Activated CD4-positive, alpha-beta T cell treated with anti-CD3 and anti-CD28 coated beads, Interleukin-2, amount 50 U/mL, for 16 hours (primary cell): ENCODE measurements at regions not wholly inside any gene's neighbourhood (a gene's known extent, or its start where the extent isn't known, plus 50 kb on each side); places are given as distances from the start of the nearest gene placed in this dataset.

Experiments used
- DNase-seq: peaks from one replicate; pipeline ENCODE4 v3.0.0-alpha.2; 2020

DNA sequence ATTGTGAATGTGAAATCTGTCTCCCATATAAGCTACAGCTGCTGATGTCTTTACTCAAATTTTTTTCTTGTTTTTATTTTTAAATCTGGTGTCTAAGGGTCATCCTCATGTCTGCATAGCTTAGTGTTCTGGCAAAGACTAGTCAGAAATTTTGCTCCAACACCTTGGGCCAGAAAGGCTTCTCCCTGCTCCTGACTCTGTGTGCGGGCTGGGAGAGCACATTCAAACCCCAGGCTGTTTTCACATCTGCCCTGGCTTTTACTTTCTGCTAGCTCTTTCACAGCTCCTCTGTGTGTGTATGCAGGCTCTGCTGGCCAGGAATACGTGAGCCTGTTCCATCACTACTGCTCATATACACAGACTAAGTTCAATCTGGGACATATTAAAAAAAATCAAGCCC, 102.9 kb upstream of the RIOK3 start:
- no peak for DNase-seq

DNA sequence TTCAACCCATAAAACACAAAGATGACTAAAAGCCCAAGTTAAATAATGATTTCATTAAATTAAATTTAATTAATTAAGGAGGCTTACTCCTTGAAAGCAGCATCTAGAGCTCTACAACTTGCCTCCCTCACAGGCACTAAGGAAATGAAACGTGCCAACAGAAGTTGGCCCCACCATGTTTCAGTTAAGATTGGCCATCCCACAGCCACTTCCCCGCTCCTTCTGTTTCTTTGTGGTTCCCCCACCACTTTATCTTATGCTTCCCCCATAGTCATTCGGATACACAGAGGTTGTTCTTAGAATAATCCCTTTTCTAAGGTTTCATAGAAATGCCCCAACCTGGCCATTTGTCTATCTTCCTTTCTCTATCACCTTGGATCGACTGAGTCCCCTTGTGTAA, 101.6 kb upstream of the RIOK3 start:
- no peak for DNase-seq

DNA sequence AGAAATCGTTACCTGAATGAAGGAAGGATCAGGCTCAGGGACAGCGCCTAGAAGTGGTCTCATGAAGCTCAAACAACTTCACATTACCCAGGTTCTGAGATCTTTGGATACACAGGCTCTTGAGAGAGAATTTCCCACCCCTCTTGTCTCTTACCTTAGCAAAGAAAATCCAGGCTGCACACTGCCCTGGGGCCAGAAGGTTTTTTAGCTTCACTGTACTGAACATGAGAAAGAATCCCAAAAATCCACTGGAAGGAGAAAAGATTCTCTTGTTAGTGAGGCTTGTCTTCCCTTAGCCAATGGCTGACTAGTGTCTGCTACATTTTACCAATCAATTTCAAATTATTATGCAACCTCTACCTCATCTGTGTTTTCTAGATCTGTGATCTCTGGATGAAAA, 101.0 kb upstream of the RIOK3 start:
- DNase-seq: no peak

DNA sequence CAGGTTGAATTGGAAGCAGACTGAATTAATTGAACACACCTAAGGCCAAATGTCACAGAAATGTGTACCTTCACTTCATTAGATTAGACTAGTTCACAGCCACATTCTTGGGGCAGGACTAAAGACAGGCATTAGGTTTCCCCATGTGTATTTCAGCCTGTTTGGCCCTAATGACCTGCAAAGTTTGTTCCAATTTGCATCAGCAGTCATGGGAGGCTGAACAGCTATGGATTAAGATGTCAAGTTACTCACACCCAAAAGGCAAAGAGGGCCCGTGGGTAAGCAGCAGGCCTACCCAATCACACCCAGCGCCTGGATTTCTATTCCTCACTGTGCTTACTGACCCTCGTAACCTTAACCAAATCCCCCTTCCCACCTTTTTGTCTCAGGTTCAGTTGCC, 99.6 kb upstream of the RIOK3 start:
- DNase-seq: no peak

DNA sequence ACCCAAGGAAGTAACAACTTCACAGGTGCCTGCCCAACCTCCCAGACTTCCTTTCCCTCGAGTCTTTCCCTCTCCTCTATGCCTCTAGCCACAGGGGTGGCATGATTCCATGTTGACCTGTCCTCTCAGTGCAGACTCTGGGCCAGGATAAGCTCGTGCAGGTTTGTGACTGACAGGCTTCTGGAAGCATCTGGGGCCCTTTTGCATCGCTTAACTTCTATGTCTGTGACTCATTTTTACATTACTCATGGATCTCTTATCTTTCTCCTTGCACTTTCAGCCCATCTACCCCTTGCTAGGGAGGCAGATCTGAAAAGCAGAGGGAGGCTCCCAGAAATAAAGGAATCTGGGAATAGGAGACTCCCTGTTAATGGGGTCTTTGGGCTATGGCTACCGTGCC, 98.5 kb upstream of the RIOK3 start:
- no peak for DNase-seq

DNA sequence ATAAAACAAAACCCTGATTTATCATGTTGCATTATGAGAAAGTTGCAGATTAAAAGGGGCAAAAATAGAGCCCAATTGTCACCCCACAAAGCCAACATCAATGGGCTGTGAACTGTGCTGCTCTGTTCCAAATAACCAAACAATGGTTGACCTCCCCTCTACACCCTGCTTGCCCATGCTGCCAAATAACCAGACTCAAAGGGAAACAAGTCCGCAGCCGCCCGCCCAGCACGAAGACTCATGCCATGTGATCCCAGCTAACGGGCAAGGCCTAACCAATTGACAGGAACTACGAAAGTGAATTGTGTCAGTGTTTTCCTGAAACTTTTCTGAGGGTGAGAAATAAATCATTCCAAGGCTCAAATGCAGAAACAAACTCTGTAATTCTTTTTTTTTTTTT, 97.9 kb upstream of the RIOK3 start:
- no peak for DNase-seq

DNA sequence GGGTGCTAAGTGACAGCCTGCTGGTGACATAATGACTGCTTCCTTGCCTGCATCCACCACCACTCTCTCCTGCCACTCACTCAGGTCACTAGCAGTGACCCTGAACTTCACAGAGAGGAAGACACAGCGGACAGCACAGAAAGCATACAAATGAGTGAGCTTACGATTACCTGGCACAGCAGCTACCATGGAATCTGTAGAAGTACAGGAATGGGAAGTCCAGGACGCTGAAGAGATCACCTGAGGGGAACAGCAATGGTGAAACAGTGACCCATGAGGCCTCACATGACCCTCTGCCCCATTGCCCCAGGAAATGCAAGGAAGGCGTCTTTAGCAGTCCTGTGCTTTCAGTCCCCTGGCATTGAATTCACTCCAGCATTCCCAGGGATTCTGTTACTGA, 96.7 kb upstream of the RIOK3 start:
- DNase-seq: no peak

DNA sequence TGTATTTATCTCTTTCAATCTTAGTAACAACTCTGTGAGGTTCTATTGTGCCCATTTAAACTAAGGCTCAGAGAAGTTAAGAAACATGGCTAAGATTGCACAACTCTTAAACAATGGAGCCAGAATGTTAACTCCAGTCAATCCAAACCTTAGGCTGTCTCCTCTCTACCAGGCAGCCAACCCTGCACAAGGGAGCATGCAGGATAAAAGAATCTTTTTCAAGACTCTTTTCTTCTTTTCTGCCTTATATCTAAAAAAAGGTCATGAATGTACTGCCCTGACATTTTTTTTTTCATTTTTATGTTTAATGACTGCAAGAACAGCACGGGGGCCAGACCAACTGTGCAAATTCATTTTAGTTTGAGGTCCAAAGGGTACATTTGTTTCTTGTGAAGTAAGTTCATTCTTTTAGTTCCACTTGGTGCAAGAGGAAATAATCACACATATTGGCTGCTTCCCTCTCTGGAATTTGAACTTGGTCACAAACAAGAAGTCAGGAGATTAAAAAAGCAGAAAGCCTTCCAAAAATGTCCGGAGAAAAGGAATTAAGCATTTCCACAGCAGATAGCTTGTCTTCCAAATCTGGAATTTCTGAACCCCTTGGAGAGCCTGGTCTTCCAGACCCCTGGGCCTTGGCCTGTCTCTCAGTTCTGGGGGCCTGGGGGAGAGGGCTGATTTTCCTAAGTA, 96.0 kb upstream of the RIOK3 start:
- no peak for DNase-seq

DNA sequence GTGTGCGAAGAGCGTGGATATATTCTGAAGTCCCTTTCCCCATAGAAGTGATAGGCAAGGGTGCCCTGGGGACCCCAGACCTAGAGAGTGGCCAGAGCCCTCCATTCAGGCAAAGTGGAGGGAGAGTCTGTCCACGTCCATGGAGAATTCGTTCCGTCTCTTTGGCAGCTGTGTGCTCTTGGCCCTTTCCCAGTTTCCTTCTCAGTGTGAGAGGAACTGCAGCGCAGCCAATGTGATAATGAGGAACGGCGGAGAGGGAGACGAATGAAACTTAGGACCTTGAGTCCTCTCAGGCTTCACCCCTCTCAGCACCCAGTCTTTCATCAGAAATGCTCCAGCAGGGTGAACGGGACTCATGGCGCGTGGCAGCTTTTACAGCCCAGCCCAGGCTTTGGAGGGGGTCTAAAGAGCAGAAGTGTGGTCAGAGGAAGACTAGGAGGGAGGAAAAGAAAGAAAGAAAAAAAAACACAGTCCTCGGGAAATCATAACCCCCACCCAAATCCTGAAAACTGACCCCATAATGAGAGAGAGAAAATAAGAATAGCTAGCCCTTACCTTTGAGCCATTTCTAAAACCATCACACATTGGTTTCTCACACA, 95.0 kb upstream of the RIOK3 start:
- no peak for DNase-seq

DNA sequence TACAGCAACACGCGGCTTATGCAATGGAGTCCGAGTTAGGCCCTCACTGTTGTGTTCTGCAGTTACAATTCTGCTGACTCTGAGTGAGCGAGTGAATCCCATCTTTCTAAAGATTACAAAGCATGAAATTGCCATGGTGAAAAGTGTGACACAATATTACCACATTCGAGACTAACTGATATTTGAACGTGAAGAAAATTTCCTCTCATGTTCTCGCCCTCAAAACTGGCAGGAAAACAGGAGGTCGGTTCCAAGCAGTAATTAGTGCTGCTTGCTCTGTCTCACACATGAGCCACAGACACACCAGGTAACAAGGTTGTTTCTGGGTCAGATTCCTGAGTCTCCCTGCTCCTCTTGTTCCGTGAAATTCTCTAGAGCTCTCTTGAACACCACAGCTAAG, 93.7 kb upstream of the RIOK3 start:
- no peak for DNase-seq

DNA sequence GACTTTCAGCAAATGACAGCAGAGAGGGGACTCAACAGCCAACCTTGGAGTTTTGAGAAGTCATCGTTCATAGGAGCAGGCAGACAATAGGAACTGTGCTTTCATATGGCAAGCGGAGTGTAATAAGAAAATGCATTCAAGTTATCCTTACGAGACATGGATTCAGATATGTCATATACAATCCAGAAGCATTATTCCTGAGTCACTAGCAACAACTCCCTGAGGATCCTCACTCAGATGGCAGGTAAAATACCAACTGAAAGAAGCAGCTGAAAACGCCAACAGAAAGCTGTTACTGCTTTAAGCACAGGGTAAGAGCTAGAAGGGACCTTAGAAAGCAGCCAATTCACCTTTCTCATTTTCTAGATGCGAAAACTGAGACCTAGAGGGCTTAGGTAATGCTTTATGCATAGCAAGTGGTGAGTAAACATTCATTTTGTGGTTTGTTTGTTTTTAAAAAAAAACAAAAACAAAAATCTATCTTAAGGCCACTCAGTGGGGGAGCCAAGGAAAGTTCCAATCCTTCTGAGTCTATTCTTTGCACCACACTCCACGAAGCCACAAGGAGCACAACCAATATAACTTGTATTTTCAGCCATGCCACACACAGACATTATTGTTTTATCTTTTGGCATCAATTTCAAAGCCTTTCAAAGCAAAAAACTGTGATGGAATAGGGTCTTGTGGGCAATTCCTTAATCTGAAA, 89.1 kb upstream of the RIOK3 start:
- DNase-seq: no peak

DNA sequence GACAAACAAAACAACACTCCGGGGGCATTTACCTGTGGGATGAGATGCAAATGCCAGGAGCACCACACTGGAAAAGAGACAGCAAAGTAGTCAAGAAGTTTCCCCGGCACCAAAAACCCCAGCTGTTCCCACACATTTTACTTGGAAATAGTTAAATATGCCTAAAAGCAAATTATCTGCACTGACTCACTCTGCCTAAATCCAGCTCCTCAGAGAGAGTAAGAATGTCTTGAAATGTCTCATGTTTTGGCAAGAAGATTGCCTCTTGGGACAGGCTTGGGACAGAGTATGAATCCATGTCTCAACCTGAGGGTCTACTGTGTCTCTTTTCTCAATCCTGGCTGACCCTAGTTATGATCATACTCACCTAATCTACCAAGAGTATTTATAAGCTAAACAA, 87.5 kb upstream of the RIOK3 start:
- DNase-seq: no peak

DNA sequence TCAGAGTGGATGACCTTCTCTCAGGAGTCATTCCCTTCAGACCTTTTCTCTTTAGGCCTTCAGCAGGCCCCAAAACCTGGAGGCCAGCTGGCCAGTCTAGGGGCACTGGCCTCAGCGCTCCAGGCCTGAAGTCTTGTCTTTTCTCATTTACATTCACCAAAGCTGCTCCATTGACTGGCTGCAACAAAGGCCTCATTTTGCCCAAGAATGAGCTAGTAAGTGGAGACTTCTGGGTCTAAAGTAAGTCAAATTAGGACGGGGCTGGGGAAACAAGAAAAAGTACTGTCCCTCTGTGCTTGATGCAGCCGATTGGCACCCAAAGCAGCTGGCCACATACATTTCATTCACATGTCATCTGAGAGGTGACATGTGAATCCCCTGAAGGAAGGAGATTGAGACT, 83.8 kb upstream of the RIOK3 start:
- no peak for DNase-seq

DNA sequence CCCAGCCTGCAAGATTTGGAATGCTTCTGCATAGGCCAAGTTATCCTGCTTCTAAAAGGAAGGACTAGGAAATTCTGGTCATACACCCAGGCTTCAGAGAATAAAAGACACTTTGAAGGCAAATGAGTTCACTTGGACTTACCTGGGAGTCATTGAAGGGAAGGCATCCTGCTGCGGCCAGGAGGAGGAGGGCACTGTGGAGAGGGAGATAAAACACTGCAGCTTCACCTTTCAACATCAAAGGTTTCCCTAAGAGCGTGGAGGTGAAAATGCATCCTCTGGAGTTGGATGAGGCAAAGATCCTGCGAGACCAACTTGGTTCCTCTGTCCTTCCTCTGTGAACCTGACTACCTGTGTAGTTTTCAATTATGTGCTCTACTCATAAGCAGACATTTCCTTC, 79.5 kb upstream of the RIOK3 start:
- DNase-seq: no peak

DNA sequence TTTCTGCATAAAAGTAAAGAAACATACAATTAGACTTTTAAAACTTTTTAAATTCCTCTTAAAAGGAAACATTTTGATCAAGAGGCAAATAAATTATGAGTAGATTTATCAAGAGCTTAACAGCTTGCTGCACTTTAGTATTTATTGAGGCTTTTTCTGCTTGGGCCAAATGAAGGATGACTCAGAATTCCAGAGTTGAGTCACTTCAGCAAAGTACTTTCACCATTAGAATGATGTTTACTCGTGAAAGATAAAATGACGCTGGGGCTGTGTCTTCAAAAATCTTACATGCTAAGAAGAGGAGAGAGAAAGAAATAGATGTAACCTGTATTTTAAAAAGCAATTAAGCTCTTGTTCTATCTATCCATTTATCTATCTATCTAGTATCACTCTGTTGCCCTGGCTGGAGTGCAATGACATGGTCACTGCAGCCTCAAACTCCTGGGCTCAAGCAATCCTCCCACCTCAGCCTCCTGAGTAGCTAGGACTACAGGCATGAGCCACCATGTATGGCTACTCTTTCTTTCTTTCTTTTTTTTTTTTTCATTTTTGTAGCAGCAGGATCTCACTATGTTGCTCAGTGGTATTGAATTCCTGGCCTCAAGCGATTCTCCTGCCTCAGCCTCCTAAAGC, 75.3 kb upstream of the RIOK3 start:
- peak; percentile 81 for DNase-seq

DNA sequence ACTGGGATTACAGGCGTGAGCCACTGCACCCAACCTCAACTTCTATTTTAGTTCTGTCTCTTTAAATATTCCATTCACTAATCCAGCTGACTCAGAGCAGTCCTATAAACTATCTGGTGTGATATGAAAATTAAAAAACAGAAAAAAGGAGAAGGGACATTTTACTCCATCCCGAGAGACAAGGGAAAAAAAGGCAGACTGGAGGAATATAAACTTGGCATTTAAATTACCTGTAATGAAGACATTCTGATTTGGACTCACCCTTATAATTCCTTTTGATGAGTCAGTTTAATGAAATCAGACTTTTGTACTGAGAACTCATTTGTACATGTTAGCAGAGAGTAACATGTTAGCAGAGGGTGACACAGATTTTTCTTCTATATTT, 74.8 kb upstream of the RIOK3 start:
- DNase-seq: no peak

DNA sequence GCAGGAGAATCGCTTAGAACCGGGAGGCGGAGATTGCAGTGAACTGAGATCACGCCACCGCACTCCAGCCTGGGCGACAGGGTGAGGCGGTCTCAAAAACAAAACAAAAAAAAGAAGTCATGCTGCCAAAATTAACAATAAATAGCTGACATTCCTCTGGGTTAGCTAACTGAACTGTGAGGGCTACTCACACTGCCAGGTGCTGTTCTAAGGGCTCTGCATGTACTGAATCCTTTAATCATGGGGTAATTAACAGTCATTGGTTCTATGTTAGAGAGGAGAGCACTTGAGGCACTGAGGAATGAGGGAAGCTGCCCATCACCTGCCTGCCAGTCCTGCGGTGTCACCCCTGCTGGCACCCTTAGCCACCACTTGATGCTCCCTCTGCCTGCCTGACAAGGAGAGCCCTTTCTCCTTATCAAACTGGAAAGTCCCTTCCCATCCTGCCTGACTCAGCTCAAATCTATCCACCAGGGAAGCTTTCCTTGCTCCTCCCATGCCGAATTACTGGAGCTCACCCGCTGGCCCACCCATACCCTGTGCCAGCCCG, 73.0 kb upstream of the RIOK3 start:
- no peak for DNase-seq

DNA sequence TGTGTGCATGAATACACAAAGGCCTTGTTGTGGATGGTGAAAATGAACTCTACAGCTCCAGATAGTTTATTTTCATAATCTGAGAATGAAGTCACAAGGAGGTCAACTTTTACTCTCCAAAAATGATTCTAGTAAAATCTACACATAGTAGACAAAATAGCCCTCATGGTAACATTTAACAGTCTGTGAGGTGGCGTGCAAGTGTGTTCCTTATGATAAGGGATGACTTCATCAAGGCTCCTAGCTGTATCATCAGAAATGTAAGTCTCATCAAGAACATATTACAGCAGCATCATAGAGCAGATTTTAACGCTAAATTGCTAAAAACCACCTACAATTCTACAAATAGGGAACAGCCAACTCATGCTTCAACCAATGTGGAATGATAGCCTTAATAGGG, 72.3 kb upstream of the RIOK3 start:
- no peak for DNase-seq

DNA sequence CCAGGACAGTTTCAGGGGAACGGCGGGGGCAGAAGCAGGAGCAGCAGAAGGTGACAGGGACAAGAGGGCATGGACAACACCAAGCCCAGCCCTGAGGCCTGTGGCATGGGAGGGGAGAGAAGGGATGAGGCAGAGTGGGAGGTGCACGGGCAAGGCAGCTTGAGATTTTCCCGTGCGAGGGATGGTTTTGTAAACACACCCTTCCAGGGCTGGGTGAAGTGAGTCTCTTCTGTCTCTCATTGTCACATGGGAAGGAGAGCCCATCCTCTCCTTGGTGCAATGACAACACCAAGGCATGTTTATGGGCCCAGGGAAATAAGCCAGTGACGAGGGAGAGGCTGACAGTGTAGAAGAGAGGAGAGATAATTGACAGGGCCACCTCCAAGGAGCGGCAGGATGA, 69.6 kb upstream of the RIOK3 start:
- no peak for DNase-seq

DNA sequence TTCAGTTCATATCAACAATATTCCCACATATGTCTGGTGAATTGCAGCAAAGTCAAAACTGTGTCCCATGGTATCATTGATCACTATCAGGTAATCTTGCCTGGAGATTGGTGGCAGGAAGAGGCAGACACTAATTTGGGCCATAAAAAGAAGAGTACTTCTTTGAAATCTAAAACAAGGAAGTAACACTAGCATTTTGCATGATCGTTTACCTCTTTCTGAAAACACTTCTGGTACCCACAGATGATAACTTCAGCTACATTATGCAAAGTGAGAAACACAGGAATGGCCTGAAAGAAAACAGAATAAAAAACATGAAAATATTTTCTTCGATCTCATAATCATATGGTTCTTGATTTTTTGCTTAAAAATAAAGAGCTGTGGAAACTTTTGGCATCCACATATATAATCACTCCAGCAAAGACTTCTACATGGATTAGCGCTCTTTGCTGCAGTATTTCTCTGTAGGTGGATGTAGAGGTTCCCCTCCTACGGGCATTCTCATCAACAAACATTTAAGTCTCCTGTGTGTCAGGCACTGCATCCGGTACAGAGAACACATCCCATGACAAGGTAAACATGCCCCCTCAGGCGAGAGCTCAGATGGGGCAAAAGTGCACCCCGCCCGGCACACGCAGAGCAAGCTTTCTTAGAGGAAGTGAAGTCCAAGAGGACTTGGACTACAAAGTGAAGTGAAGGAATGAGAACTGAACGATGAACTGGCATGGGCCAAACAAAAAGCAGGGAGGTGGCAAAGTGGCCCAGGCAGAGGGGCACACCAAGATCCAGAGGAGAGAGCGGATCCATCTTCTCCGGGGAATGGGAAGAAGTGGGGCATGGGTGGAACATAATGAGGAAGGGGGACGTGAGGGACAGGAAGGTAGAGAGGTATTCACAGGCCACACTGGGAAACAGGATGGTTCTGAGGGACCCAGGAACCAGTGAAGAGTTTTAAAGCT, 68.0 kb upstream of the RIOK3 start:
- DNase-seq: no peak

DNA sequence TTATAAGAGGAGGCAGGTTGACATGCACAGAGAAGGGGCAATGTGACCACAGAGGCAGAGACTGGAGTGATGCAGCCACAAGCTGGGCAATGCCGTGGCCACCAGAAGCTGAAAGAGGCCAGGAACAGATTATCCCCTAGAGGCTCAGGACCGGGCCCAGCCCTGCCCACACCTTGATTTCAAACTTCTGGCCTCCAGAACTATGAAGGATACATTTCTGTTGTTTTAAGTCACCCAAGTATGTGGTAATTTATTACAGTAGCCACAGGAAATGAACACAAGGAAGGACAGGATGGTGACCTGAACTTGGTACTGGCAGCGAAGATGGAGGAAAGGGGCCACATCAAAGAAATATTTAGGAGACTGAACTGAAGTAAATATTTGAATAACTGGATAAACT, 66.8 kb upstream of the RIOK3 start:
- DNase-seq: no peak

DNA sequence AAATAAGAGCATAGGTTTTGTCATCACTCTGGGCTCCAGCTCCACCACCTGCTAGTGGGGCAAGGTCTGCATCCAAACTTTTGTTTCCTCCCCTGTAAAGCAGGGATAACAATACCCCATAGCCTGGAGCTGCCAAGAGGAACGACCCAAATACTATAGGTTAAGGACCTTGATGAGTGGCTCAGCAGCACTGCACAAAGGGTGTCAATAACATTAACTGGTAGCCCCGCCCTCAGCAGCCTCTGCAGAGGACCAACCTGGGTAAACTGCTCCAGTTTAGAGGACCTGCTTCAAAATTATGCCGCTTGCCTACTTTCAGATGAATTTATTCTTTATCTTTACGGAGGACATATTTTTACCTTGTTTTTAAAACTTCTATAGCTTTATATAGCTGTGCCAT, 65.8 kb upstream of the RIOK3 start:
- no peak for DNase-seq

DNA sequence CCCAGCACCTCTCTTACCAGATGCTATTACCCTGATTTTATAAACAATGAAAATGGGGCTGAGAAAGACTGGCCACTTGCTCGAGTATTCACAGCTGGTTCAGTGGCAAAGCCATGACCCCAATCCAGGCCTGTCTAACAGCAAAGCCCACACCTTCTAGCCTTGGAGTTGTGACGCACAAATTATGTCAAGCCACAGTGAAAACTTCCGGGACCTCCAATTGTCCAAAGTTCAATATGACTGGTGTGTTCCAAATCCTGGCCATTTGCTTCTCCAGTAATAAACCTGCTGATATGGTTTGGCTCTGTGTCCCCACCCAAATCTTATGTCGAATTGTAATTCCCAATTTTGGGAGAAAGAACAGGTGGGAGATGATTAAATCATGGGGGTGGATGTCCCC, 64.7 kb upstream of the RIOK3 start:
- no peak for DNase-seq
